HG03108 (cell line): ENCODE measurements at regions not wholly inside any gene's neighbourhood (a gene's known extent, or its start where the extent isn't known, plus 50 kb on each side); places are given as distances from the start of the nearest gene placed in this dataset.

Experiments
- ATAC-seq: cut with Tn5 transposase; IDR thresholded peaks from one replicate; pipeline ENCODE4 v1.9.1; 2021; ENCODE audit warnings: moderate library complexity; ENCODE audit not compliant: unreplicated experiment

- no peak for ATAC-seq
Measured at GRCh38 chr6:138577151-138577915, 78.0 kb upstream of the NHSL1 start.

GRCh38 chr6:138580040-138580439 lies 80.7 kb upstream of the NHSL1 start:
- no peak for ATAC-seq

- ATAC-seq = no peak
Measured at GRCh38 chr6:138580801-138581200, 81.5 kb upstream of the NHSL1 start.

GRCh38 chr6:138582573-138582972 lies 83.3 kb upstream of the NHSL1 start:
- no peak for ATAC-seq

- no peak for ATAC-seq
Measured at GRCh38 chr6:138586638-138587037, 87.3 kb upstream of the NHSL1 start.

GRCh38 chr6:138588805-138589434 lies 89.6 kb upstream of the NHSL1 start:
- ATAC-seq = no peak

GRCh38 chr6:138590796-138591709 lies 91.8 kb upstream of the NHSL1 start:
- ATAC-seq = peak; percentile 28

- peak; percentile 59 for ATAC-seq
Measured at GRCh38 chr6:138592749-138593123, 93.4 kb upstream of the NHSL1 start.

GRCh38 chr6:138593124-138593877 lies 94.0 kb upstream of the NHSL1 start:
- ATAC-seq = peak; percentile 68

- no peak for ATAC-seq
Measured at GRCh38 chr6:138593909-138594757, 94.8 kb upstream of the NHSL1 start.

- ATAC-seq = no peak
Measured at GRCh38 chr6:138594758-138595140, 95.5 kb upstream of the NHSL1 start.

- no peak for ATAC-seq
Measured at GRCh38 chr6:138596126-138596525, 96.8 kb upstream of the NHSL1 start.

- no peak for ATAC-seq
Measured at GRCh38 chr6:138596591-138596990, 97.3 kb upstream of the NHSL1 start.

- ATAC-seq = no peak
Measured at GRCh38 chr6:138597336-138597735, 98.0 kb upstream of the NHSL1 start.

GRCh38 chr6:138598562-138599173 lies 99.4 kb upstream of the NHSL1 start:
- ATAC-seq = no peak

- ATAC-seq = no peak
Measured at GRCh38 chr6:138600261-138600660, 101.0 kb upstream of the NHSL1 start.

GRCh38 chr6:138600726-138601125 lies 101.4 kb upstream of the NHSL1 start:
- ATAC-seq = no peak

GRCh38 chr6:138601128-138601527 lies 101.8 kb upstream of the NHSL1 start:
- no peak for ATAC-seq

- ATAC-seq = no peak
Measured at GRCh38 chr6:138605958-138606357, 106.7 kb upstream of the NHSL1 start.
